GM23338 (cell line): ENCODE measurements at regions not wholly inside any gene's neighbourhood (a gene's known extent, or its start where the extent isn't known, plus 50 kb on each side); places are given as distances from the start of the nearest gene placed in this dataset.

Experiments
- CREB1 ChIP-seq: fragments of 250-450 bp; sonication (Bioruptor Pico); IDR thresholded peaks from 2 replicates; pipeline ENCODE4 v1.5.0; 2020; ENCODE audit warnings: low read depth, mild to moderate bottlenecking, moderate library complexity
- CTCF ChIP-seq, 2 experiments: fragments of 200-600 bp in 1 of 2; sonication (generic) in 1 of 2; conservative IDR thresholded peaks; 2 replicates each; pipeline versions ENCODE4 v1.5.1 to v1.6.1; 2016 to 2017; ENCODE audit warnings: antibody characterized with exemption in 2 of 2, low read depth in 2 of 2, mild to moderate bottlenecking in 2 of 2, moderate library complexity in 1 of 2
- EZH2 ChIP-seq: fragments of 200-600 bp; sonication (generic); IDR thresholded peaks from one replicate; pipeline ENCODE4 v1.8.0; 2017; ENCODE audit warnings: antibody characterized with exemption, mild to moderate bottlenecking, low read depth; ENCODE audit not compliant: unreplicated experiment
- NANOG ChIP-seq: IDR thresholded peaks from 2 replicates; pipeline ENCODE4 v1.6.1; 2016; ENCODE audit warnings: antibody characterized with exemption, borderline replicate concordance
- REST ChIP-seq: IDR thresholded peaks from one replicate; pipeline ENCODE4 v1.6.1; 2018; ENCODE audit warnings: antibody characterized with exemption; ENCODE audit not compliant: unreplicated experiment
- ZNF331 ChIP-seq: fragments of 250-450 bp; sonication (Bioruptor Pico); IDR thresholded peaks from 2 replicates; pipeline ENCODE4 v1.5.0; 2020; ENCODE audit warnings: low read depth, mild to moderate bottlenecking, moderate library complexity

GRCh38 chr16:17724242-17724898, 253.6 kb upstream of the XYLT1 start:
- TF ChIP-seq NANOG (no peak), EZH2 (no peak), CTCF (conservative IDR thresholded peaks at IDR 0.05; ENCODE audit: low read depth in 2 of 2) (no peak), ZNF331 (CRISPR knock-in tag) (no peak), REST (no peak), CREB1 (no peak)
